SK-N-SH treated with all-trans-retinoic acid at 6 μM for 48 hours (cell line): ENCODE measurements at regions not wholly inside any gene's neighbourhood (a gene's known extent, or its start where the extent isn't known, plus 50 kb on each side); places are given as distances from the start of the nearest gene placed in this dataset.

Experiments
- CREB5 ChIP-seq: fragments of 250-450 bp; sonication (Bioruptor Pico); IDR thresholded peaks from 2 replicates; pipeline ENCODE4 v1.5.1; 2020; ENCODE audit warnings: low read depth, mild to moderate bottlenecking, moderate library complexity
- CSDC2 ChIP-seq: fragments of 250-450 bp; sonication (Bioruptor Pico); IDR thresholded peaks from 2 replicates; pipeline ENCODE4 v1.5.0; 2020; ENCODE audit warnings: mild to moderate bottlenecking, moderate library complexity
- PATZ1 ChIP-seq: fragments of 250-450 bp; sonication (Bioruptor Pico); IDR thresholded peaks from 2 replicates; pipeline ENCODE4 v1.8.0; 2020; ENCODE audit warnings: mild to moderate bottlenecking, moderate library complexity, borderline replicate concordance
- RARB ChIP-seq: fragments of 250-450 bp; sonication (Bioruptor Pico); IDR thresholded peaks from 2 replicates; pipeline ENCODE4 v1.8.0; 2021; ENCODE audit warnings: mild to moderate bottlenecking, moderate library complexity
- SNAI2 ChIP-seq: fragments of 250-450 bp; sonication (Bioruptor Pico); IDR thresholded peaks from 2 replicates; pipeline ENCODE4 v1.5.0; 2020; ENCODE audit warnings: mild to moderate bottlenecking, moderate library complexity
- ZC3H10 ChIP-seq: fragments of 250-450 bp; sonication (Bioruptor Pico); IDR thresholded peaks from 2 replicates; pipeline ENCODE4 v1.5.1; 2021; ENCODE audit warnings: mild to moderate bottlenecking, moderate library complexity

GRCh38 chr3:29088579-29088978 is 192.3 kb upstream of the RBMS3 start:
- TF ChIP-seq RARB (no peak), PATZ1 (CRISPR knock-in tag) (no peak), CSDC2 (CRISPR knock-in tag) (no peak), ZC3H10 (CRISPR knock-in tag) (no peak), SNAI2 (CRISPR knock-in tag) (no peak), CREB5 (no peak)
